ENCODE measurements at regions not wholly inside any gene's neighbourhood (a gene's known extent, or its start where the extent isn't known, plus 50 kb on each side); places are given as distances from the start of the nearest gene placed in this dataset.

- H3K9me3 ChIP-seq (ENCODE audit: low read length) = no peaks in the 10 kb centered on the region
- no peaks in the 10 kb centered on the region for H3K27me3 ChIP-seq (ENCODE audit: control insufficient read depth in 1 of 2, insufficient read depth in 2 of 2, low read length in 2 of 2)
- H3K4me3 ChIP-seq (ENCODE audit: low read depth in 1 of 2, low read length in 2 of 2) = no peak overlapping the region
- no peaks in the 10 kb centered on the region for H3K4me1 ChIP-seq (ENCODE audit: insufficient read depth, low read length)
- no peaks in the 10 kb centered on the region for H3K36me3 ChIP-seq (ENCODE audit: insufficient read depth, low read length)
- H3K9ac ChIP-seq (ENCODE audit: low read length) = no peak overlapping the region
- H3K27ac ChIP-seq (ENCODE audit: low read depth, low read length) = no peak overlapping the region
These were observed 186.4 kb upstream of the FAM98A start for GRCh38 chr2:33785201-33786106.

GRCh38 chr2:33784488-33784887, 185.4 kb upstream of the FAM98A start:
- H3K36me3 ChIP-seq (ENCODE audit: insufficient read depth, low read length) = no peaks in the 10 kb centered on the region
- no peak overlapping the region for H3K9ac ChIP-seq (ENCODE audit: low read length)
- no peaks in the 10 kb centered on the region for H3K4me1 ChIP-seq (ENCODE audit: insufficient read depth, low read length)
- no peak overlapping the region for H3K4me3 ChIP-seq (ENCODE audit: low read depth in 1 of 2, low read length in 2 of 2)
- no peaks in the 10 kb centered on the region for H3K9me3 ChIP-seq (ENCODE audit: low read length)
- H3K27ac ChIP-seq (ENCODE audit: low read depth, low read length) = no peak overlapping the region
- no peaks in the 10 kb centered on the region for H3K27me3 ChIP-seq (ENCODE audit: control insufficient read depth in 1 of 2, insufficient read depth in 2 of 2, low read length in 2 of 2)

GRCh38 chr2:33782395-33783230, 183.5 kb upstream of the FAM98A start:
- H3K4me3 ChIP-seq (ENCODE audit: low read depth in 1 of 2, low read length in 2 of 2) = no peak overlapping the region
- H3K27me3 ChIP-seq (ENCODE audit: control insufficient read depth in 1 of 2, insufficient read depth in 2 of 2, low read length in 2 of 2) = no peaks in the 10 kb centered on the region
- H3K4me1 ChIP-seq (ENCODE audit: insufficient read depth, low read length) = no peaks in the 10 kb centered on the region

GRCh38 chr2:33777786-33778185, 178.7 kb upstream of the FAM98A start:
- no peaks in the 10 kb centered on the region for H3K27me3 ChIP-seq (ENCODE audit: control insufficient read depth in 1 of 2, insufficient read depth in 2 of 2, low read length in 2 of 2)
- no peak overlapping the region for H3K9ac ChIP-seq (ENCODE audit: low read length)
- no peaks in the 10 kb centered on the region for H3K36me3 ChIP-seq (ENCODE audit: insufficient read depth, low read length)
- H3K4me1 ChIP-seq (ENCODE audit: insufficient read depth, low read length) = no peaks in the 10 kb centered on the region
- H3K4me3 ChIP-seq (ENCODE audit: low read depth in 1 of 2, low read length in 2 of 2) = no peak overlapping the region
- no peaks in the 10 kb centered on the region for H3K9me3 ChIP-seq (ENCODE audit: low read length)
- no peak overlapping the region for H3K27ac ChIP-seq (ENCODE audit: low read depth, low read length)

More at GRCh38 chr2:33782395-33783230, 183.5 kb upstream of the FAM98A start:
- no peaks in the 10 kb centered on the region for H3K9me3 ChIP-seq (ENCODE audit: low read length)
- no peaks in the 10 kb centered on the region for H3K36me3 ChIP-seq (ENCODE audit: insufficient read depth, low read length)
- no peak overlapping the region for H3K27ac ChIP-seq (ENCODE audit: low read depth, low read length)
- H3K9ac ChIP-seq (ENCODE audit: low read length) = no peak overlapping the region

GRCh38 chr2:33775306-33775705, 176.2 kb upstream of the FAM98A start:
- Histone ChIP-seq H3K9me3 (ENCODE audit: low read length) (no peaks in the 10 kb centered on the region), H3K27ac (ENCODE audit: low read depth, low read length) (no peak overlapping the region)

GRCh38 chr2:33770023-33770422, 170.9 kb upstream of the FAM98A start:
- Histone ChIP-seq H3K27me3 (ENCODE audit: control insufficient read depth in 1 of 2, insufficient read depth in 2 of 2, low read length in 2 of 2) (no peaks in the 10 kb centered on the region), H3K9ac (ENCODE audit: low read length) (no peak overlapping the region), H3K36me3 (ENCODE audit: insufficient read depth, low read length) (no peaks in the 10 kb centered on the region), H3K9me3 (ENCODE audit: low read length) (no peaks in the 10 kb centered on the region), H3K27ac (ENCODE audit: low read depth, low read length) (no peak overlapping the region), H3K4me3 (ENCODE audit: low read depth in 1 of 2, low read length in 2 of 2) (no peak overlapping the region), H3K4me1 (ENCODE audit: insufficient read depth, low read length) (no peaks in the 10 kb centered on the region)

More at GRCh38 chr2:33775306-33775705, 176.2 kb upstream of the FAM98A start:
- H3K4me3 ChIP-seq (ENCODE audit: low read depth in 1 of 2, low read length in 2 of 2) = no peak overlapping the region
- H3K36me3 ChIP-seq (ENCODE audit: insufficient read depth, low read length) = no peaks in the 10 kb centered on the region
- H3K4me1 ChIP-seq (ENCODE audit: insufficient read depth, low read length) = no peaks in the 10 kb centered on the region
- no peaks in the 10 kb centered on the region for H3K27me3 ChIP-seq (ENCODE audit: control insufficient read depth in 1 of 2, insufficient read depth in 2 of 2, low read length in 2 of 2)
- H3K9ac ChIP-seq (ENCODE audit: low read length) = no peak overlapping the region

- H3K4me1 ChIP-seq (ENCODE audit: insufficient read depth, low read length) = no peaks in the 10 kb centered on the region
- no peaks in the 10 kb centered on the region for H3K36me3 ChIP-seq (ENCODE audit: insufficient read depth, low read length)
- H3K27me3 ChIP-seq (ENCODE audit: control insufficient read depth in 1 of 2, insufficient read depth in 2 of 2, low read length in 2 of 2) = no peaks in the 10 kb centered on the region
These were observed 167.1 kb upstream of the FAM98A start for GRCh38 chr2:33766175-33766574.

GRCh38 chr2:33765122-33765521, 166.0 kb upstream of the FAM98A start:
- Histone ChIP-seq H3K27ac (ENCODE audit: low read depth, low read length) (no peak overlapping the region), H3K9me3 (ENCODE audit: low read length) (no peaks in the 10 kb centered on the region), H3K4me1 (ENCODE audit: insufficient read depth, low read length) (no peaks in the 10 kb centered on the region), H3K9ac (ENCODE audit: low read length) (no peak overlapping the region), H3K4me3 (ENCODE audit: low read depth in 1 of 2, low read length in 2 of 2) (no peak overlapping the region), H3K27me3 (ENCODE audit: control insufficient read depth in 1 of 2, insufficient read depth in 2 of 2, low read length in 2 of 2) (no peaks in the 10 kb centered on the region), H3K36me3 (ENCODE audit: insufficient read depth, low read length) (no peaks in the 10 kb centered on the region)

More at GRCh38 chr2:33766175-33766574, 167.1 kb upstream of the FAM98A start:
- Histone ChIP-seq H3K27ac (ENCODE audit: low read depth, low read length) (no peak overlapping the region), H3K9ac (ENCODE audit: low read length) (no peak overlapping the region), H3K9me3 (ENCODE audit: low read length) (no peaks in the 10 kb centered on the region), H3K4me3 (ENCODE audit: low read depth in 1 of 2, low read length in 2 of 2) (no peak overlapping the region)

- Histone ChIP-seq H3K9ac (ENCODE audit: low read length) (no peak overlapping the region), H3K9me3 (ENCODE audit: low read length) (no peaks in the 10 kb centered on the region), H3K36me3 (ENCODE audit: insufficient read depth, low read length) (no peaks in the 10 kb centered on the region)
These were observed 165.5 kb upstream of the FAM98A start for GRCh38 chr2:33764551-33764950.

GRCh38 chr2:33763671-33764310, 164.7 kb upstream of the FAM98A start:
- Histone ChIP-seq H3K27ac (ENCODE audit: low read depth, low read length) (no peak overlapping the region), H3K9me3 (ENCODE audit: low read length) (no peaks in the 10 kb centered on the region), H3K4me1 (ENCODE audit: insufficient read depth, low read length) (no peaks in the 10 kb centered on the region), H3K36me3 (ENCODE audit: insufficient read depth, low read length) (no peaks in the 10 kb centered on the region), H3K27me3 (ENCODE audit: control insufficient read depth in 1 of 2, insufficient read depth in 2 of 2, low read length in 2 of 2) (no peaks in the 10 kb centered on the region), H3K9ac (ENCODE audit: low read length) (no peak overlapping the region), H3K4me3 (ENCODE audit: low read depth in 1 of 2, low read length in 2 of 2) (no peak overlapping the region)

More at GRCh38 chr2:33764551-33764950, 165.5 kb upstream of the FAM98A start:
- H3K27me3 ChIP-seq (ENCODE audit: control insufficient read depth in 1 of 2, insufficient read depth in 2 of 2, low read length in 2 of 2) = no peaks in the 10 kb centered on the region
- H3K27ac ChIP-seq (ENCODE audit: low read depth, low read length) = no peak overlapping the region
- no peak overlapping the region for H3K4me3 ChIP-seq (ENCODE audit: low read depth in 1 of 2, low read length in 2 of 2)
- H3K4me1 ChIP-seq (ENCODE audit: insufficient read depth, low read length) = no peaks in the 10 kb centered on the region

GRCh38 chr2:33762636-33763035, 163.5 kb upstream of the FAM98A start:
- H3K9ac ChIP-seq (ENCODE audit: low read length) = no peak overlapping the region
- H3K36me3 ChIP-seq (ENCODE audit: insufficient read depth, low read length) = no peaks in the 10 kb centered on the region
- no peak overlapping the region for H3K4me3 ChIP-seq (ENCODE audit: low read depth in 1 of 2, low read length in 2 of 2)
- H3K4me1 ChIP-seq (ENCODE audit: insufficient read depth, low read length) = no peaks in the 10 kb centered on the region
- H3K27me3 ChIP-seq (ENCODE audit: control insufficient read depth in 1 of 2, insufficient read depth in 2 of 2, low read length in 2 of 2) = no peaks in the 10 kb centered on the region
- H3K9me3 ChIP-seq (ENCODE audit: low read length) = no peaks in the 10 kb centered on the region
- no peak overlapping the region for H3K27ac ChIP-seq (ENCODE audit: low read depth, low read length)

All from muscle layer of colon (tissue), 2 donors.